ENCODE measurements at regions not wholly inside any gene's neighbourhood (a gene's known extent, or its start where the extent isn't known, plus 50 kb on each side); places are given as distances from the start of the nearest gene placed in this dataset.

DNA sequence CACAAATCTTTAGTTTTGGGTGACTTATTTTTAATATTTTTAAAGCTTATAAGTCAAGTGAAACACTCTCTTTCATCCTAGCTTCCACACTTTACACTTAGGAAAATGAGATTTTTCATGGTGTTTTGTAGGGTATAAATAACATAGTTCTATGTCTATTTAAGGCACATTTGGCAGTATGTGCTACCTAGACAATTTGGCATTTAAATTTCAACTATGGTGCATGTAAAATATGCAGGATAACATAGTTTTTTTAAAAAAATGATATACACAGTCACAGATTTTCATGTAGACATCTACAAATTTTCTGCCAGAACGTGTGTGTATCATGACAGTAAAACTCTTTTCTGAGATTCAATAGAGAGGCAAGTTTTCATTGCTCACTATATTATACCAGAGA, 115.1 kb upstream of the MAP3K7 start:
- TF ChIP-seq, protein P1, sequence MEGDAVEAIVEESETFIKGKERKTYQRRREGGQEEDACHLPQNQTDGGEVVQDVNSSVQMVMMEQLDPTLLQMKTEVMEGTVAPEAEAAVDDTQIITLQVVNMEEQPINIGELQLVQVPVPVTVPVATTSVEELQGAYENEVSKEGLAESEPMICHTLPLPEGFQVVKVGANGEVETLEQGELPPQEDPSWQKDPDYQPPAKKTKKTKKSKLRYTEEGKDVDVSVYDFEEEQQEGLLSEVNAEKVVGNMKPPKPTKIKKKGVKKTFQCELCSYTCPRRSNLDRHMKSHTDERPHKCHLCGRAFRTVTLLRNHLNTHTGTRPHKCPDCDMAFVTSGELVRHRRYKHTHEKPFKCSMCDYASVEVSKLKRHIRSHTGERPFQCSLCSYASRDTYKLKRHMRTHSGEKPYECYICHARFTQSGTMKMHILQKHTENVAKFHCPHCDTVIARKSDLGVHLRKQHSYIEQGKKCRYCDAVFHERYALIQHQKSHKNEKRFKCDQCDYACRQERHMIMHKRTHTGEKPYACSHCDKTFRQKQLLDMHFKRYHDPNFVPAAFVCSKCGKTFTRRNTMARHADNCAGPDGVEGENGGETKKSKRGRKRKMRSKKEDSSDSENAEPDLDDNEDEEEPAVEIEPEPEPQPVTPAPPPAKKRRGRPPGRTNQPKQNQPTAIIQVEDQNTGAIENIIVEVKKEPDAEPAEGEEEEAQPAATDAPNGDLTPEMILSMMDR (IDR thresholded peaks at IDR 0.05; ENCODE audit: poor library complexity), result no peak
- no peak for TF ChIP-seq EZH2phosphoT487 (IDR thresholded peaks at IDR 0.05; ENCODE audit: low read depth, severe bottlenecking, unreplicated experiment)

Data from hepatocyte (in vitro differentiated cells).